Stimulated activated CD8-positive, alpha-beta memory T cell treated with anti-CD3 and anti-CD28 coated beads, Interleukin-4, amount 100 ng/mL, for 48 hours (primary cell): ENCODE measurements at regions not wholly inside any gene's neighbourhood (a gene's known extent, or its start where the extent isn't known, plus 50 kb on each side); places are given as distances from the start of the nearest gene placed in this dataset.
"Not testable (repeated sequence)": the region's sequence is repeated elsewhere in the genome, so short reads cannot be mapped to it uniquely, and the experiment has no call there.

Source experiments
- DNase-seq: peaks from one replicate; pipeline ENCODE4 v3.0.0-alpha.2; 2020

DNA sequence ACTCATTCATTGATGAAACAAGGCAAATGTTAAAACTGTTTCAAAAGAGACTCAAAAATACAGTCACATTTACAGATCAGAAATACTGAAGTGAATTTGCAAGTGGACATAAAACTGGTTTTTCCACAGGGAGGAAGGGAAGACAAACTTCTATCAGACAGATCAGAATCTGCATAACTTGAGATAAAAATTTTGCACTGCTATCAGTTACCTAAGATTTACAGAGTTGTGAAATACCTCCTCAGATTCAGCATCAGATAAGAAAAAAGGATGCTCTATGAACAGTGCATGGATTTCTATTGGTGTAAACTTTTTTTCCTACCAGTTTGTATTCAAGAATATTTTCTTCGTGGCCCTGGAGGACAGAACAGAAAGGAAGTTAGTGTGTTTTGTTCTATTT is 575.4 kb downstream of the RWDD3 start:
- DNase-seq, result no peak

DNA sequence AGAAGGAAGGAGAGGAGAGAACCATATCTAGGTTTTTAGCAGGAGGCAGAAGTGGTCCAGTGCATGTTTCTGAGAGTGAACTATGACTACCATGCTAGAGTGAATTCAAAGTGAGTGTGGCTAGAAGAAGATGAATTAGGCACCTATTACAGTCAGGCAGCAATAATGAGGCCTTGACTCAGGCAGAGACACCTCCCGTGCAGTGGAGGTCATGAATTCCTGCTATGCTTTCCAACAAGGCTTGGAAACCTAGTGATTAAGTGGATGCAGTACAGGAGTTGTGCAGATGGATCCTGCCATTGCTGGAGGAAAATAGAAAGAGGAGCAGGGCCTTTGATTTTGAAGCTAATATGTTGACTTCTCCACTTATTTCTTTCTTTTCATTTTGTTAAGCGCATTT is 581.5 kb downstream of the RWDD3 start:
- no peak for DNase-seq

DNA sequence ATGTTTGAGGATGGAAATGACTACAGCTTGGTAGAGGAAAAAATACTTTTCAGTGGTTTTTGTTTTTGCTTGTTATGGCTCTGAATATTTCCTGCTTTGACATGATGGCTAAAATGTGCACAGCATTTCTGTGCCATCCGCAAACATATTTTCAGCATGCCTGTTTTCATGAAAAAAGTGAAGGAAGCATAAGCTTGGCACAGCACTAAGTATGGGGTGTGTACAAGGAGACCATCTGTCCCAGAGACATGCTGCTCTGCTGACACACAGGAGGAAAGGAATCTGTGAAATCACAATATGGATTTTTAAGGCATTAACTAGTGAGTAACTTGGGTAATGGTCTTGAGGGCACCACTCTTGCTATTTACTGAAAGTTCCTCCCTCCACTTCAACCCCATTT is 595.5 kb downstream of the RWDD3 start:
- no peak for DNase-seq

DNA sequence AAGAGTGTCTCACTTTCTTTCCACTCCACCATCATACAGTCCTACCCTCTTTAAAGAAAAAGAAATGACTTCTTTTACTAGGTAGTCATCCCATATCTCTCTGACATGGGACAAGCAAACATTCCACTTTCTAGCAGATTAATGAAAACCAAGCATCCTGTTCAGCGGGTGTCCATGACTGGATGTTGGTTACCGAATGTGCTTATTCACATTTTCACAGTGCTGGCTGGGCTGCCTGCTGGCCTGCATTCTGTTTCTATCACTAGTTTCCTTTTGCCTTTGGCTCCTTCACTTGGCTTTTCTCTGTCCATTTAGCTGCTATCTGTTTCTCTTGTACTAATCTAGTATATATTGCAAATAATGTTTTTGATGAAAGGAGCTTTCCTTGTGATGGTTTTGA is 598.4 kb downstream of the RWDD3 start:
- DNase-seq, result no peak

DNA sequence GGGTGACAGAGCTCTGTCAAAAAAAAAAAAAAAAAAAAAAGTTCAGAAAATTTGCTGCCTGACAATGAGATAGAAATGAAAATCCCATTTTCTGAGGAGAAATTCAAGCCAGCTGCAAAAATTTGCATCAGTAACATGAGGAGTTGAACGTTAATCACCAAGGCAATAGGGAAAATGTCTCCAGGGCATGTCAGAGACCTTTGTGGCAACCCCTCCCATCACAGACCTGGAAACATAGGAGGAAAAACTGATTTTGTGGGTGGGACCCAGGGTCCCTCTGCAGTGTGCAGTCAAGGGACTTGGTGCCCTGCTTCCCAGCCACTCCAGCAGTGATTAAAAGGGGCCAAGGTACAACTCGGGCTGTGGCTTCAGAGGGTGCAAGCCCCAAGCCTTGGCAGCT is 615.4 kb downstream of the RWDD3 start:
- no peak for DNase-seq

DNA sequence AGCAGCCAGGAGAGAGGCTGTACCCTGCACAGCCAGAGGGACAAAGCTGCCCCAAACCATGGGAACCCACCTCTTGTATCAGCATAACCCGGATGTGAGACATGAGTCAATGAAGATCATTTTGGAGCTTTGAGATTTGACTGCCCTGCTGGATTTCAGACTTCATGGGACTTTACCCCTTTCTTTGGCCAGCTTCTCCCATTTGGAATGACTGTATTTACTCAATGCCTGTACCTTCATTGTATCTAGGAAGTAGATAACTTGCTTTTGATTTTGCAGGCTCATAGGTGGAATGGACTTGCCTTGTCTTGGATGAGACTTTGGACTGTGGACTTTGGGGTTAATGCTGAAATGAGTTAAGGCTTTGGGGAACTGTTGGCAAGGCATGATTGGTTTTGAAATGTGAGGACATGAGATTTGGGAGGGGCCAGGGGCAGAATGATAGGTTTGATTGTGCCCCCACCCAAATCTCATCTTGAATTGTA is 616.2 kb downstream of the RWDD3 start:
- DNase-seq, result no peak

DNA sequence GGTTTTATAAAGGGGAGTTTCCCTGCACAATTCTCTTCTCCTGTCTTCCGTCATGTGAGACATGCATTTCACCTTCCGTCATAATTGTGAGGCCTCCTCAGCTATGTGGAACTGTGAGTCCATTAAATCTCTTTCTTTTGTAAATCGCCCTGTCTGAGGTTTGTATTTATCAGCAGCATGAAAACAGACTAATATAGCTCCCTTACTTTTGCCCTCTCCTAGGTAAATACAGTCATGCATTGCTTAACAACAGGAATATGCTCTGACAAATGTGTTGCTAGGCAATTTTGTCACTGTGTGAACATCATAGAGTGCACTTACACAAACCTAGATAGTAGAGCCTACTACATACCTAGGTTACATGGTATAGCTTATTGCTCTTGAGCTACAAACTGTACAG is 616.8 kb downstream of the RWDD3 start:
- no peak for DNase-seq

DNA sequence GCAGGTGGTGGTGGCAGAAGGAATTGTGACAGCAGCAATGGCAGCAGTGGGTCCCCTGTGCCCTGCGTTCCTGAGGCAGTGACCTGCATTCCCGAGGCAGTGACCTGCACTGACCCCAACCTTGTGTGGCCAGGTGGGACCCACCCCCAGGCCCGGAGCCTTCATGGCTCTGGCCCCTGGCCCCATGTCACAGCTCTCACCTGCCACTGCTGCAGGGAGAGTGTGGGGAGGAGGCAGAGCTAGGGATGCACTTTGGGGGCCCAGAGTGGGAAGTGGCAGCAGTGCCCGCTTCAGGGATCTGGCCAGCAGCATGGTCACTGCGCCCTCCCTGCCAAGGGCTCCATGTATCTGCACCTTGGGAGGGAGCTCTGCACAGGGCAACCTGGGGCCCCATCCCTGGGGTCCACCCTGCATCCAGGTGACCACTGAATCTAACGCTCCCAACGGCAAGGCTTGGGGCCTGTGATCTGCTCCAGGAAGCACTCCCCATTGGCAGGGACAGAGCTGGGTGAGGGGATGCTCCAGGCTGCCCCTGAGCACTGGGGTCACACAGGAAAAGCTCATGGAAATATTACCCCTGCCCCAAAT is 618.6 kb downstream of the RWDD3 start:
- no peak for DNase-seq

DNA sequence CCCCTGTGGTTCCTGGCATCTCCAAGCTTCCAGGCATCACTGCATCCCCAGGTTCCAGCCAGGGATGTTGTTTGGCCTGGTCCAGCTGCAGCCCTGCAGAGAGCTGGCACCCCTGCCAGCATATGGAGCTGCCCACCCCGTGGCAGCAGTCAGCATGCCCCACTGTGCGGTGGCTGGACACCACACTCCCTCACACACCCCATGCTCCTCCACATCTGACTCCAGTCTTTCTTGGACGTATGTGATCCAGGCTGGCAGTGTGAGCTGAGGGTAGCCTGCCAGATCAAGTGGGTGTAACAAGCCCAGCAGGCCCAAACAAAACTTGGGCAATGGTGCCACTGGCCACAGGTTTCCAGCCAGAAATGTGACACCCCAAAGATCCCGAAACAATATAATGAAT is 620.4 kb downstream of the RWDD3 start:
- no peak for DNase-seq

DNA sequence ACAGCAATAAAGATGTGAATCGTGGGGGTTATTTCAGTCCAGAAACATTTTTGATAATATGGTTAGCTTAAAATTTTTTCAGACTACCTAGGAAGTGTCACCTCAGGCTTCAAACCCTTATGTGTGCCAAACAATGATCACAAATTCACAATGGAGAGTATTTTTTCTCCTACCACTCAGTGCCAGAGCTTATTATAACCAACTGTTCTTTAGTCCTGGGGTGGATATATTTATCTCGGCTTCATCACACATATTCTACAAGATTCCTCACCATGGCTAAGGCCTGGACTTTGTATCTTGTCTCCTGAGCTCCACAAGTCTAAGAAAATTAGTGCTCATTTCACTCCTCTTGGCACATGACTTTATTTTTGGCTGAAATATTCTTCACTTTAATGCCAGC is 629.1 kb downstream of the RWDD3 start:
- no peak for DNase-seq

DNA sequence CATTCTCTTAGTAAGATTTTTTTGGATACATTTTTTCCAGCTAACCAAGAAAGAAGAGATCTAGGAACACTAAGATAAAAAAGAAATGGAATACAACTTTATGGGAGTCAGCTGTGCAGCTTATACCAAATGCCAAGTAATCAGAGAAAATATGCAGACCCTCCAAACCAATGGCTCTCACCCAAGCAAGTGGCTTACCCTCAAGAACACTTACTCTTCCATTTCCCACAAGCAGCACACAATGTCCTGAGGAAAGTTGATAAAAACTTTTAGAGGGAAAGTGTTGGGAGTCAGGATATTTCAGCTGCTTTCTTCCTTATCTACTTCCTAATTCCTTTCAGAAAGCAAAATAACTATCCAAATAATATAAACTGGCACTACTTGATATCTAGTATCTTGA is 631.8 kb downstream of the RWDD3 start:
- DNase-seq, result no peak

DNA sequence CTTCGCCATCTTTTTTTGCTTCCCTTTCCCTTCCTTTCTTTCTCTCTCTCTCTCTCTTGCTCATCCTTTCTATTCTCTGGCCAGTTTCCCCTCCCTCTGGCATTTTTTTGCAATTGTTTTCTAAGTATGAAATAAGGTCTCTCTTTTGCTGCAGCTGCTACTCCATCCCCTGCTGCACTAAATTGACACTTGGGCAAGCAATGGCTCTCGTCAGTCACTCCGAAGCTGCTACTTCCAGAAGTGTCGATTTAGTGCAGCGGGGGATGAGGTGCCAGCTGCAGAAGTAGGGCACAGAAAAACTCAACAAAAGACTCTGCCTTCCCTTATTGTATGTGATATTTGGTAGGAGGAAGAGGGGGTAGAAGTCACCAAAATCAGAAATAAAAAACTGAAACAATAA is 642.3 kb downstream of the RWDD3 start:
- DNase-seq, result no peak

DNA sequence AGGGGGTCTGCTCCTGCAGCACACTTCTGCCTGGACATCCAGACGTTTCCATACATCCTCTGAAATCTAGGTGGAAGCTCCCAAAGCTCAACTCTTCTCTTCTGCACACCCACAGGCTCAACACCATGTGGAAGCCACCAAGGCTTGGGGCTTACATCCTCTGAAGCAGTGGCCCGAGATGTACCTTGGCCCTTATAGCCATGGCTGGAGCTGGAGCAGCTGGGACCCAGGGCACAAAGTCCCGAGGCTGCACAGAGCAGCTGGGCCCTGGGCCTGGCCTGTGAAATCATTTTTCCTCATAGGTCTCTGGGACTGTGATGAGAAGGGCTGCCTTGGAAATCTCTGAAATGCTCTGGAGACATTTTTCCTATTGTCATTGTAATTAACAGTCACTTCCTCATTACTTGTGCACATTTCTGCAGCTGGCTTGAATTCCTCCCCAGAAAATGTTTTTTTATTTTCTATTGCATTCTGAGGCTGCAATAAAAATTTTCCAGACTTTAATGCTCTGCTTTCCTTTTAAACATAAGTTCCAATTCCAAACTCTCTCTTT is 645.6 kb downstream of the RWDD3 start:
- no peak for DNase-seq

DNA sequence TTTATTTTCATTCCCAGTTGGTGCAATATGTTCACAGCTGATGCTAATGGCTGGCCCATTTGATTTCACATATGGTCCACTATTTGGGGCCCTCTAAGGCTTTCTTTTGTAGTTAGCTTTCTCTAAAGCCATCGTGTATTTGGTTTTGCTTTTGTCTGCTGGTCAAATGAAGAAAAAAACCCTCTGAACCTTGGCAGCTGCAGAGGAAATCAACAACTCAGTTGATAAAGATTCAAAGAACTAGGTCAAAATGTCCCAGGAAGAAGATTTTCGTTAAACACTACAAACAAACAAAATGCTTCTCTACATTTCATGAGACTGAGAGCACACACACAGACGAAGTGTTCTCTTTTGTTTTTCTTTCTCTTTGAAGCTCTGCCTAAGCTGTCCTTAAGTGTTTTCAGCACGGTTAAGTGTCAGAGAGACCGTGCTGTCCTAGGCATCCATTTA is 655.0 kb downstream of the RWDD3 start:
- DNase-seq, result no peak

DNA sequence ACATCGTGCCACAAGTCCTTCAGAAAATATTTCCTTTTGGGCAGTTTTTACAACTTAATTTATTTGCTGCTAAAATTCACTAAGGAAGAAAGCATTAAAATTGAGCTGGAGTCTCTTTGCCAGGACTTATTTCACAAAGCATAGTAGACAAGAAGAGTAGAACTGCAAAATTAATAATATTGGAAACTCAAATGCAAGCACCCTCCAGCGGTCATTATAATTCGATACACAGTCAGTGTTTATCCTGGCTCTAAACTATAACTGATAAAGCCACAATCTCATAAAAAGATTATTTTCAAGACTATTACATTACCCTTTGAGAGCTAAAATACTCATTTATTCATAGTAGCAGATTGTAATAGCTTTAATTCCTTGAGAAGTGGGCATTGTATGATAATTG is 655.4 kb downstream of the RWDD3 start:
- DNase-seq, result no peak

DNA sequence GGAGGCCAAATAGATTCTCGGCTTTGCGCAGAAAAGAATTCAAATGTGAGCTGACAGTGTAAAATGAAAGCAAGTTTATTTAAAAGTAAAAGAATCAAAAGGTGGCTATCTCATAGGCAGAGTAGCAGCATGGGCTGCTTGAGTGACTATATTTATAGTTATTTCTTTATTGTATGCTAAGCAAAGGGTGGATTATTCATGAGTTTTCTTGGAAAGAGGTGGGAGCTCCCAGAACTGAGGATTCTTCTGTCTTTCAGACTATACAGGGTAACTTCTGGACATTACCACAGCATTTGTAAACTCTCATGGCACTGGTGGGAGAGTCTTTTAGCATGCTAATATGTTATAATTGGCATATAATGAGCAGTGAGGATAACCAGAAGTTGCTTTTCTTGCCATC is 659.9 kb downstream of the RWDD3 start:
- DNase-seq, result no peak

DNA sequence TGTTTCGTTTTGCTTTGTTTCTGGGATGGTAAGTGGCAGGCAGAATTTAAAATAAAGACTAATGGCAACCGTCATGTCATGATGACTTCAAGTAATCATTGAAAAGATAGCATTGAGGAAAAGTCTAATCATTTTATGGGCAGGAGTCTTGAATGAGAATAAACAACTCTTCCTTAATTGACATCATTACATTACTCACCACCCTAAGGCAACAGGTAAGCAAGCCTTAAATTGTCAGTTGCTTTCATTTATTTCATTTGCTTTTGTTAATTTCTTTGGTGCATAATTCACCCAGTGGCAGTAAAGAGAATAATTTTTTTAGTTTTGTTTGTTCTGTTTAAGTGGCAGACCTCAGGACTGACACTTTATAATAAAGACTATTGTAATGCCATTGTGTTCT is 669.0 kb downstream of the RWDD3 start:
- DNase-seq, result no peak

DNA sequence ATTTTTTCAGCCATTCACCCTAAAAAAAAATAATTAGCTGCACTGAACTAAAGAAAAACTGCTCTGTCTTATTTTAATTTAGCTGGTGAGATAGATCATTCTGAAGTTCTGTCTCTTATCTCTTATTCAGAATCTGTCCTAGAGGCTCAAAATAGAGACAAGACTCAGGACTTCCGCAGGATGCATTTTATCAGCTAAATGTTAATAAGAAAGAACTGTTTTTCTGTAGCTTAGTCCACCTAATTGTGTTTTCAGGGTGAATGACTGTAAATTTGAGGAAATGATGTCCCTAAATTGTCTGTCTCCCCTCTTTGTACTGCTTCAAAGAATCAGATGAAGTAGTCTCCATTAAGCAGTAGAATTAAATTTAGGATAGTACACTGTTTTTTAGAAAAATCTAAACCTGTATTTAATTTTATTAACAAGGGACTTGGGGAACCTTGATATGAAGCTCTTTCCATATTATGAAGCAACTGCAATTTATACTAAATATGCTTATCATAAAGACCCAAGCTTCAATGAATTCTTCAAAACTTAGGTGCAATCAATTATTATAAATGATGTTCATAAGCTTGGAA is 671.9 kb downstream of the RWDD3 start:
- no peak for DNase-seq

DNA sequence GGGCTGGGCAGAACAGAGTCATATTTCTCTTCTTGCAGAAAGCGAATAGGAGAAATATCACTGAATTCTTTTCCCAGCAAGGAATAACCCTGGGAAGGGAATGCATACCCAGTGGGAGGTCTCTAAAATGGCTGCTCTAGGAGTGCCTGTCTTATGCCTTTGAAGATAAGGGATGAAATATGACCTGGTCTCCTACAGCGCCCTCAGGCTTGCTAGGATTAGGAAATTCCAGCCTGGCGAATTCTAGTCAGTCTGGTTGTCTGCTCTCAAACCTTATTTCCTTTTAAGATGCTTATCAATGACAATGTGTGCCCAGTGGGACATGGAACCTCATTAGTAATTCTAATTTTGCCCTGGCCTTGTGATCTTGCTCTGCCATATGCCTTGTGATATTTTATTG is 677.7 kb downstream of the RWDD3 start:
- not testable (repeated sequence) for DNase-seq

DNA sequence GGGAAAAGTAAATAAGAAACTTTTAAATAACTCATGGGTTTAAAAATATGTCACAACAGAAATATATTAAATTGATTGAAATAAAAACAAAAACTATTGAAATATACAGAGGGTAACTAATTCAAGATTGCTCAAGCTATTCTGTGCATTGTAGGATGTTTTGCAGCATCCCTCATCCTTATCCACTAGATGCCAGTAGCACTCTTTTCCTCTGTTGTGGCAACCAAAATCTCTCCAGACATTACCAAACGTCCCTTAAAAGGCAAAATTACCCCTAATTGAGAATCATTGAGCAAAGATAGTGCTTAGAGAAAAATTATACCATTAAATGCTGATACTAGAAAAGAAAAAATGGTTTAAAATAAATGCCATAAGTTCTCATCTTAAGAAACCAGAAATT is 682.6 kb downstream of the RWDD3 start:
- no peak for DNase-seq

DNA sequence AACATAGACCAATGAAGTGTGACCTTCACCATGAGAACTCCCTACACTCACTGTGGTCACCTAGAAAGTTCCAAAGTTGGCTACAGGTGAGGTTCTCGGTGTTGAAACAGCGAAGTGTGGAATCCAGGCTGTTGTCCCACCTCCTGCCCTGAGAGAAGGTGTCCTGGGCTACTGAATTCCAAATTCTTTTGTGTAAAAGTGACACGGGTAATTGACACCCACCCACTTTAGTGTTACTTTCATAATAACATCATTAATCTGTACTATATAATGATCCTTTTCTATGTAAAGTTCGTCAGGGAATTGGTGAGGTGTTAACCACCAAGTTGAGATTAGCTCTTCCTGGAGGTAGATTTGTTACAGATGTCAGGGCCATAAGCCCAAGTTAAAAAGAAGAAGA is 690.7 kb downstream of the RWDD3 start:
- no peak for DNase-seq

DNA sequence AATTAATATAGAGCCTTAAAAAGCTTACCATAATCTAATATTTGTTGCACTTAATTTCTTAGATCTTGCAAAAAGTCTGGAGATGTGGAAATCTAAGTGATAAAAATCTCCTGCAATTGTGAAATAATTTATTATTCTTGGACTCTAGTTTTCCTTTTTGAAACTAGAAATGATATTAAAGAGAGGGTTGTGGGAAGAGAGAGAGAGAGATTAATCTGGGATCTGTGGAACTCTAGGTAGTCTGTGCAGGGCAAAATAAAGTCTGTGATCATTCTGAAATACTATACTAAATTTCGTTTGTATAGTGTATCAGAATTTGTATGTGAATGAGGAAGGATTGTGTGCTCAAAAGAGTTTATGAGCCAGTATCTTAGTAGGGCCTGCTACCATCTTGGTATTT is 692.3 kb downstream of the RWDD3 start:
- DNase-seq, result no peak

DNA sequence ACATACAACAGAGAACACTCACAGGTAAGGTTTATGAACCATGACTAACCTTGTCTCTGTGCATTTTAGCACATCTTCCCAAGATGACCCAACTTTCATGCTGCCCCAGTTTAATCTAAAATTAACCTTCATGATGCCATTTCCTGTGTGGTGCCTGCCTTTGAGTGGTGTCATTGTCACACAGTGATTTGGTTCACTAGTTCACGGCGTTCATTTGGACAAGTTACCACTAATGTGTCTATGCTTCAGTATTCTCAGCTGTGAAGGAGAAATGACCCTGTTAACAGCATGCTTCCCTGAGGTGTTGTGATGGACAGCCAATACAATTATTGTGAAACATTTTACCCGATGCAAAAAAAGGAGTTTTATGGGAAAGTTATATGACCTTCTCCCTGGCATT is 693.1 kb downstream of the RWDD3 start:
- no peak for DNase-seq

DNA sequence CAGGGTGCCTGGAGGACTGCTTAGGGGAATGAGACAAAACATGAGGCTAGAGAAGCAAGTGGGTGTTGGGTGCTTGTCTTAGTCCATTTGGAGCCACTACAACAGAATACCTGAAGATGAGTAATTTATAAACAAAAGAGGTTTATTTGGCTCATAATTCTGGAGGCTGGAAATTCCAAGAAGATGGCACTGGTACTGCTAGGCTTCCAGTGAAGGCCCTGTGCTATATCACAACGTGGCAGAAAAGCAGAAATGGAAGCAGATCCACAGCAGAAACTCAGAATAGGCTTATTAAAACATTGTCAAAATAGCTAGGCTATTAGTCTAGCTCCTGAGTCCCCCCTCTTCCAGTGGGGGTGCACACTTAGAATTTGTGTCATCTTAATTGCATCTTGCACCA is 701.7 kb downstream of the RWDD3 start:
- no peak for DNase-seq
